ENCODE measurements at regions not wholly inside any gene's neighbourhood (a gene's known extent, or its start where the extent isn't known, plus 50 kb on each side); places are given as distances from the start of the nearest gene placed in this dataset.

DNA sequence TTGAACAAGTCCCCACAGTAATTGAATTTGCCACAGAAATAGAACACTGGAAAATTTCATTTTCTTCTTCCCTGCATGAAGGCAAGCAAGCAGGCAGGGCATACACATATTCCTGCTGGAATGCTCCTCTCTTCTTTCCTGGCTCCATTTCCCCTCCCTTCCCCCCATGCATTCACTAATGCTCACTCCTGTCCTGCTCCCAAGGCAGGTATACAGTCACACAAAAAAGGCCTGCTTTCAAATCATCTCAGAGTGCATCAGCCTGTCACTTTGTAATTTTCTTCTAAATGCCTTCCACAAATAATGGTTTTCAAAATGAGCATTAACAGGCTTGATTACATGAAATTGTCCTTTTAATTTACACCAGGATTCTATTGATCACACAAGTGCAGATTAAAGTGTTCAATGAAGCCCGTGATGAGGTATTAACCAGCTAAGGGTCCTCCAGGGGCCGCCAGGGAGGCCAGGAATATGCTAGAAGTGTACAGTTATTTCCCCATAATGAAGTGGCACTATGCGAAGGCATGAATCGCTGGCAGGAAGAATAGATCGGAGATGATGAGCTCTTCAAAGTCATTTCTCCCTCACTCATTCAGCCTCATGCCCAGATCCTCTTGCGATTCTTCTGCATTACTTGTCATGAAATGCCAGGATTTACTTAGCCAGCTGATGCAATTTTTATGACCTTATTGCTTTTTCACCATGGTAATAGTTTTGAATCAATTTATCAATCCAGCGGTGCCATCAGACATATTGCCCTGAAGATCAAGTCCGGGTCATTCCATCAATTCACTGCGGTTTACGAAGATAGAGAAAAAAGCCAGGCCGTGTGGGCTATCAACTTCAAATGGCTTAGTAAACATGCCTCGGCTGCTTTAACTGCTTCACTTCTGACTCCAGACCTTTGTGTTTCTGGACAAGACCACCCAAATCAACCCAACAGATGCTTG is 243.5 kb downstream of the GPAT3 start:
- no peak for DNase-seq
- Histone ChIP-seq H3K27me3 (peaks cover 0 to 2% (median 0%) of the 10 kb centered on the region in 3 donors), H3K4me1 (no peaks in the 10 kb centered on the region), H3K27ac (no peak overlapping the region), H3K36me3 (no peaks in the 10 kb centered on the region), H3K9me3 (no peaks in the 10 kb centered on the region), H3K4me3 (no peak overlapping the region)
- intact Hi-C loops (cut with DNase I), result no loop called here
- WGBS, 2 donors, result 57 to 76% methylated on average over 12 of the region's 12 CpGs
- TF ChIP-seq POLR2A (IDR thresholded peaks at IDR 0.05) (no peak), POLR2AphosphoS5 (IDR thresholded peaks at IDR 0.05) (no peak), CTCF (IDR thresholded peaks at IDR 0.05) (no peak), EP300 (IDR thresholded peaks at IDR 0.05) (no peak)

DNA sequence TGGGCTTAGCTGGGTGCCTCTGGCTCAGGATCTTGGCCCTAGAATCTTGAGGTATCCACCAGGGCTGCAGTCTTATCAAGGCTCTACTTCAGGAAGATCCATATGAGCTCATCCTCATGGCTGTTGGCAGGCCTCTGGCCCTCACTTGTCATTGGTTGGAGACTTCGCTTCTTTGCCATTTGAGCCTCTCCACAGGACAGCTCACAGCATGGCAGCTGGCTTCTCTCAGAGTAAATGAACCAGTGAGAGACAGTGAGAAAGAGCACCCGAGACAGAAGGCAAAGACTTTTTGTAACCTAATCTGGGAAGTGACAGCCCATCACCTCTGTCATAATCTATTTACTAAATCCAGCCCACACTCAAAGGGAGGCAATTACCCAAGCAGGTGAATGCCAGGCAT is 236.8 kb downstream of the GPAT3 start:
- 83 to 85% methylated on average over 2 of the region's 2 CpGs for WGBS, 2 donors
- intact Hi-C loops (cut with DNase I), result no loop called here
- Histone ChIP-seq H3K4me3 (no peak overlapping the region), H3K9me3 (no peaks in the 10 kb centered on the region), H3K27me3 (no peaks in the 10 kb centered on the region), H3K4me1 (no peaks in the 10 kb centered on the region), H3K27ac (no peak overlapping the region), H3K36me3 (no peaks in the 10 kb centered on the region)
- DNase-seq, result no peak
- TF ChIP-seq POLR2A (IDR thresholded peaks at IDR 0.05) (no peak), POLR2AphosphoS5 (IDR thresholded peaks at IDR 0.05) (no peak), CTCF (IDR thresholded peaks at IDR 0.05) (no peak), EP300 (IDR thresholded peaks at IDR 0.05) (no peak)

DNA sequence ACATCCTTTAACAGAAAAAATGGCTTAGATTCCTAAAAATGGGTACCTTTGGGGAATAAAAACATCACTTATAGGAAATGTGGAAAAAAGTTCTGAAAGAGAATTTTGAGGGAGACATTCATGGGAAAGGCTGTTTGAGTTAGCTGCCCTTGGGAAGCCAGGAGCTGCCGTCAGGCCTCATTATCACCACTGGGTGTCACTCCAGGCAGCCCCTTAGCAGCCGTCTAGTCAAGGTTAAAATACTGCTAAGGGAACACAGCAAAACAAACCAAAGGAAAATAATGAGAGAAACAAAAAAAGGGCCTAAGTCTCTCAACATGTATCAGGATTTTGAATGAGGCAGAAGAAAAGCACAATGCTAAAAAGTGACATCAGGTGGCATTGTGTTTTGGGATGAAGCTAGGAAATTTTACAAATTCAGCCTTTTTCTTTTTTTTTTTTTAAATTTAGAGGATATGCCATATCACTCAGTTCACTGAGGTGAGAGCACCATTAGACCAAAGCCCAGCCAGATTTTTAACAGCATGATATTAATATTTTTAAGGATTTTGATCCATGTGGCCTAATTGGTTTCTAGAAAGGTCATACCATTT is 235.3 kb downstream of the GPAT3 start:
- Histone ChIP-seq H3K27ac (no peak overlapping the region), H3K4me3 (no peak overlapping the region), H3K36me3 (no peaks in the 10 kb centered on the region), H3K27me3 (no peaks in the 10 kb centered on the region), H3K4me1 (no peaks in the 10 kb centered on the region), H3K9me3 (no peaks in the 10 kb centered on the region)
- TF ChIP-seq EP300 (IDR thresholded peaks at IDR 0.05) (no peak), POLR2AphosphoS5 (IDR thresholded peaks at IDR 0.05) (no peak), POLR2A (IDR thresholded peaks at IDR 0.05) (no peak), CTCF (IDR thresholded peaks at IDR 0.05) (no peak)
- no peak for DNase-seq
- intact Hi-C loops (cut with DNase I), result no loop called here
- WGBS, 2 donors, result 1 to 5% methylated on average over 2 of the region's 2 CpGs

DNA sequence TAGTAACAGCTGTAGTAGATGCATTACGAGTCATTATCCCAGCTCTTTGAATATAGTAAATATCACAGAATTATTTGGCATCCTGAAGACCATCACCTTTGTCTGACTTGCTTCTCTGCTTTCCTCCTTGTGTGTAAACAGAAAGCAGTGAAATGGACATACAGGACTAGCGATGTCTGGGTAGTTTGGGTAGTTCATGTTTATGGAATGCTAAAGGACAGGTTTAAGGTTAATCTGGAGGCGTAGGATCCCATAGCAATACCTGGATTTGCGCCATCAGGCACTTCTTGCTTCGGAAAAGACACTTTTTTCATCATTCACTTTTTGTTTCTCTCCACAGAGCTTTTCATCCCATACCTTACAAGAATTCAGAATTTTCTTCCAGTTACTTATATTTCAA is 232.2 kb downstream of the GPAT3 start:
- Histone ChIP-seq H3K4me3 (no peak overlapping the region), H3K27ac (no peak overlapping the region), H3K9me3 (no peaks in the 10 kb centered on the region), H3K27me3 (no peaks in the 10 kb centered on the region), H3K36me3 (no peaks in the 10 kb centered on the region), H3K4me1 (no peaks in the 10 kb centered on the region)
- intact Hi-C loops (cut with DNase I), result no loop called here
- TF ChIP-seq CTCF (IDR thresholded peaks at IDR 0.05) (no peak), EP300 (IDR thresholded peaks at IDR 0.05) (no peak), POLR2AphosphoS5 (IDR thresholded peaks at IDR 0.05) (no peak), POLR2A (IDR thresholded peaks at IDR 0.05) (no peak)
- 68 to 81% methylated on average over 5 of the region's 5 CpGs for WGBS, 2 donors
- DNase-seq, result no peak
